Right lobe of liver (tissue), 6 donors: ENCODE measurements at regions not wholly inside any gene's neighbourhood (a gene's known extent, or its start where the extent isn't known, plus 50 kb on each side); places are given as distances from the start of the nearest gene placed in this dataset.

Experiments
- ATAC-seq, 4 donors: fragments of 200-7000 bp; cut with Tn5 transposase; one replicate each; pipeline ENCODE4 v1.9.1; 2020; ENCODE audit warnings: mild to moderate bottlenecking in 4 of 4, moderate library complexity in 4 of 4
- DNase-seq, 3 donors: peaks; one replicate each; pipeline ENCODE4 v3.0.0-alpha.2; 2020
- H3K27ac ChIP-seq, 3 donors: fragments of 200-600 bp; one replicate each; pipeline ENCODE4 v1.8.0; 2022
- H3K27me3 ChIP-seq, 2 donors: fragments of 200-600 bp; one replicate each; pipeline ENCODE4 v1.8.0; 2022
- H3K36me3 ChIP-seq, 4 donors: fragments of 200-600 bp; sonication (generic) in 1 of 4; one replicate each; pipeline versions ENCODE4 v1.5.1 to v1.8.0; 2017 to 2022; ENCODE audit warnings: control low read depth in 1 of 4
- H3K4me1 ChIP-seq, 4 donors: fragments of 200-600 bp; sonication (generic) in 1 of 4; one replicate each; pipeline versions ENCODE4 v1.5.1 to v1.8.0; 2017 to 2022; ENCODE audit warnings: control low read depth in 1 of 4
- H3K4me3 ChIP-seq, 3 donors: fragments of 200-600 bp; one replicate each; pipeline ENCODE4 v1.8.0; 2022
- H3K9me3 ChIP-seq, 4 donors: fragments of 200-600 bp; sonication (generic) in 1 of 4; one replicate each; pipeline versions ENCODE4 v1.5.1 to v1.8.0; 2017 to 2022; ENCODE audit warnings: control low read depth in 1 of 4
- CTCF ChIP-seq, 4 donors: fragments of 200-600 bp in 3 of 4; fragments of 450-650 bp in 1 of 4; IDR thresholded peaks; one replicate each; pipeline versions ENCODE4 v1.5.1 to v1.8.0; 2016 to 2022; ENCODE audit warnings: antibody characterized with exemption in 4 of 4, mild to moderate bottlenecking in 2 of 4
- POLR2A ChIP-seq: fragments of 450-650 bp; IDR thresholded peaks from one replicate; pipeline ENCODE4 v1.6.1; 2017; ENCODE audit warnings: antibody characterized with exemption, mild to moderate bottlenecking
- WGBS: methylation state at CpG from one replicate; pipeline ENCODE4 v1.1.6; 2018; ENCODE audit warnings: low coverage, low lambda C conversion rate; ENCODE audit not compliant: insufficient coverage; ENCODE audit errors: missing lambda C conversion rate; 5-methylcytosine and 5-hydroxymethylcytosine counted together
- intact Hi-C, 2 donors: fragments of 100-400 bp; cut with DNase I; formaldehyde crosslinking; loops; one replicate each; pipeline versions ENCODE4 v1.11.2 to v1.14.1; 2022
- donor health status: DM: no; HTN: yes; CAD: no.
- donor health status: DM: no; HTN: no; CAD: no.
- donor health status: DM: no; HTN: no; CAD: no.
- donor health status: DM: no; HTN: yes; CAD: no.
- donor health status: DM: no; HTN: yes; CAD: no.

GRCh38 chr5:1725641-1726468 lies 73.8 kb downstream of the MRPL36 start:
- no peaks in the 10 kb centered on the region for H3K36me3 ChIP-seq
- H3K4me3 ChIP-seq: no peak overlapping the region
- intact Hi-C loops: no loop called here
- no peak for TF ChIP-seq CTCF (IDR thresholded peaks at IDR 0.05)
- TF ChIP-seq POLR2A: no peak
- no peaks in the 10 kb centered on the region for H3K9me3 ChIP-seq
- H3K27ac ChIP-seq: no peak overlapping the region
- no peaks in the 10 kb centered on the region for H3K27me3 ChIP-seq
- H3K4me1 ChIP-seq: no peaks in the 10 kb centered on the region
- peak in 1 of 3 donors; percentile 5 for DNase-seq
- WGBS: 33% methylated on average over 3 of the region's 41 CpGs
- no peak for ATAC-seq

GRCh38 chr5:1724822-1725602 lies 74.6 kb downstream of the MRPL36 start:
- DNase-seq (peak in 1 of 3 donors; percentile 35), ATAC-seq (no peak)
- no peaks in the 10 kb centered on the region for H3K4me1 ChIP-seq
- H3K36me3 ChIP-seq: no peaks in the 10 kb centered on the region
- TF ChIP-seq CTCF (IDR thresholded peaks at IDR 0.05) (no peak), POLR2A (no peak)
- 41% methylated on average over 14 of the region's 41 CpGs for WGBS
- H3K27ac ChIP-seq: no peak overlapping the region
- H3K4me3 ChIP-seq: no peak overlapping the region
- no peaks in the 10 kb centered on the region for H3K9me3 ChIP-seq
- intact Hi-C loops: no loop called here
- H3K27me3 ChIP-seq: no peaks in the 10 kb centered on the region

DNA sequence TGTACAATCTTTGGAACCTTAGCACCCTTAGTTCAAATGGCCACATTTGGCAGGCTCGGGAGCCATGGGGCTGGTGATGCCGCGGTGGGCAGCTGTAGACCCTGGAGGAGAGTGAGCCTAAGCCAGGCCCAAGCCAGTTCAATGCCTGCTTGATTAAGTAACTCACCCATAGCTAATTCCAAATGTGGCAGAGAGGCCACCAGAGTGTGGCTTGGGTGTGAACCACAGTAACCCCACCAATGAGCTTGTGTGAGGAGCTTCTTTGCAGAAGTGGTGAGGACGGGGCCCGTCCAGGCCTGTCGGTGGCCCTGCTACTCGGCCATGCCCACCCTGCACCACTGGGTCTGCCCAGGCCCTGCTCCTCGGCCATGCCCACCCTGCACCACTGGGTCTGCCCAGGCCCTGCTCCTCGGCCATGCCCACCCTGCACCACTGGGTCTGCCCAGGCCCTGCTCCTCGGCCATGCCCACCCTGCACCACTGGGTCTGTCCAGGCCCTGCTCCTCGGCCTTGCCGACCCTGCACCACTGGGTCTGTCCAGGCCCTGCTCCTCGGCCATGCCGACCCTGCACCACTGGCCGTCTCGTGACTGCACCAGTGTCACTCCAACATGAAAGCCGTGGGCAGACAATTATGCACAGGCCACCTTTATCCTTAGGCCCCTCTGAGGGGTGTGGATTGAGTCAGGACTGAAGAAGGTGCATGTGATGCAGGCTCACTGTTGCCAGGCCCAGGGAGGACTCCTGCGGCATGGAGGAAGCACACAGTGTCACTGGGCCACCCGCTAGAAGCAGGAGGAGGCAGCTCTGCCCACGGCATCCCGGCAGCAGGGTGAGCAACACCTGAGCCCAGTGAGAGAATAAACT lies 75.4 kb downstream of the MRPL36 start:
- no peaks in the 10 kb centered on the region for H3K4me1 ChIP-seq
- intact Hi-C loops: no loop called here
- H3K27ac ChIP-seq: no peak overlapping the region
- WGBS: 70% methylated on average over 8 of the region's 21 CpGs
- H3K27me3 ChIP-seq: no peaks in the 10 kb centered on the region
- DNase-seq (no peak), ATAC-seq (no peak)
- H3K9me3 ChIP-seq: no peaks in the 10 kb centered on the region
- H3K36me3 ChIP-seq: no peaks in the 10 kb centered on the region
- H3K4me3 ChIP-seq: no peak overlapping the region
- TF ChIP-seq POLR2A: no peak
- no peak for TF ChIP-seq CTCF (IDR thresholded peaks at IDR 0.05)

- 86% methylated on average over 7 of the region's 7 CpGs for WGBS
- Histone ChIP-seq H3K9me3 (no peaks in the 10 kb centered on the region), H3K4me3 (no peak overlapping the region), H3K27me3 (no peaks in the 10 kb centered on the region), H3K4me1 (no peaks in the 10 kb centered on the region), H3K36me3 (no peaks in the 10 kb centered on the region), H3K27ac (no peak overlapping the region)
- TF ChIP-seq POLR2A: no peak
- ATAC-seq (no peak), DNase-seq (no peak)
- intact Hi-C loops: no loop called here
Observed at GRCh38 chr5:1723476-1723875, 76.2 kb downstream of the MRPL36 start.
